ENCODE measurements at regions not wholly inside any gene's neighbourhood (a gene's known extent, or its start where the extent isn't known, plus 50 kb on each side); places are given as distances from the start of the nearest gene placed in this dataset.
"Not testable (repeated sequence)": the region's sequence is repeated elsewhere in the genome, so short reads cannot be mapped to it uniquely, and the experiment has no call there.

DNA sequence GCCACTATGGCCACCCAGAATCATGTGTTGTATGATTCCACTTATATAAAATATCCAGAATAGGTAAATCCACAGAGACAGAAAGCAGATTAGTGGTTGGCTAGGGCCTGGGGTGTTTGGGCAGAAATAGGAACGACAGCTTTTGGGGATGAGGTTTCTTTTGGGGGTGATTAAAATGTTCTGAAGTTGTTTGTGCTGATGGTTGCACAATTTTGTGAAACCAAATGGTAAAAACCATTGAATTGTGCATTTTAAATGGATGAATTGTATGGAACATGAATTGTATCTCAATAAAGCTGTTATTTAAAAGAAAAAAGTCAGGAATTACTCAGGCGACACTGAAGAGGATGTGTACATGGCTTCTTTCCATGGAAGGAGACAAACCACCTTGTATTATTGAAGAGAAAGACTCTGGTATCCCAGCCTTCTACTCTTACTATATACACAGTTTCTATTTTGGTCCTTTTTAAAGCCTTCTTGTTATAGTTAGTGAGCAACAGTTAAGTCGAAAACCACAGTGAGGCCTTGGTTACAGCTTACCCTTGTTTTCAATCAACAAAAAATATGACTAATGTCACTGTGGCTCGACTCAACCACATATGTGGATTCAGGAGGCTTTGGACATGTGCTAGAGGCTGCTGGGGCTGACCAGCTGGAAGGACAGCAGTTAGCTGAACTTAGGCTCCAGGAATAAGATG is 57.1 kb upstream of the KMT2E start:
- Mint-ChIP-seq H3K4me1 (peaks cover 22% of the 10 kb centered on the region), H3K4me3 (no peak overlapping the region), H3K27me3 (no peaks in the 10 kb centered on the region), H3K27ac (peak overlapping the region; percentile 81), H3K9me3 (no peaks in the 10 kb centered on the region), H3K36me3 (peaks cover 5% of the 10 kb centered on the region)
- peak; percentile 19 for DNase-seq

DNA sequence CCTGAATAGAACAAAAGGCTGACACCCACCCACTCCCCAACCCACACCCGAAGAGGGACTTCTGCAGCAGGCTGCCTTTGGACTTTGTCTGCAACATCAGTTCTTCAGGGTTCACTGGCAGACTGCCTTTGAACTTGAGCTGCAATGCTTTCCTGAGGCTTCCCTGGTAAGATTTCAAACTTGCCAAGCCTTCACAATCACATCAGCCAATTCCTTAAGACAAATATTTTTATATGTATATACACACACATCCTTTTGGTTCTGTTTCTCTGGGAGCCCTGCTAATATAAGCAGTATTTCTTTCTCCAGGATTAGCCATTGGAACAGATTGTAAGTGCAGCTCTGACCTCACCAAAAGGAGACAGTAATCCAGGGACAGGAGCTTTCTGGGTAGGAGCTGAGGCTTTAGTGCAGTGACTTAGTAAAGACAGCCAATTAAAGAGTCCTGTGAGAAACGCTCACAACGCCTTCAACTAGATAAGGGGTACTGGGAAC is 55.6 kb upstream of the KMT2E start:
- H3K27ac Mint-ChIP-seq = no peak overlapping the region
- H3K4me3 Mint-ChIP-seq = no peak overlapping the region
- no peaks in the 10 kb centered on the region for H3K27me3 Mint-ChIP-seq
- H3K9me3 Mint-ChIP-seq = no peaks in the 10 kb centered on the region
- DNase-seq = no peak
- H3K36me3 Mint-ChIP-seq = peaks cover 9% of the 10 kb centered on the region
- H3K4me1 Mint-ChIP-seq = peaks cover 27% of the 10 kb centered on the region

DNA sequence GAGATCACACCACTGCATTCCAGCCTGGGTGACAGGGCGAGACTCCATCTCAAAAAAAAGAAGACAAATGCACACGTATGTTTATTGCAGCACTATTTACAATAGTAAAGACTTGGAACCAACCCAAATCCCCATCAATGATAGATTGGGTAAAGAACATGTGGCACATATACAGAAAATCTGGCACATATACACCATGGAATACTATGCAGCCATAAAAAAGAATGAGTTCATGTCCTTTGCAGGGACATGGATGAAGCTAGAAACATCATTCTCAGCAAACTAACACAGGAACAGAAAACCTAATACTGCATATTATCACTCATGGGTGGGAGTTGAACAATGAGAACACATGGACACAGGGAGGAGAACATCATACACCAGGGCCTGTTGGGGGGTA is 54.5 kb upstream of the KMT2E start:
- peaks cover 17% of the 10 kb centered on the region for H3K36me3 Mint-ChIP-seq
- not testable (repeated sequence) for H3K27me3 Mint-ChIP-seq, H3K9me3 Mint-ChIP-seq, DNase-seq, H3K4me3 Mint-ChIP-seq, H3K27ac Mint-ChIP-seq
- H3K4me1 Mint-ChIP-seq = peaks cover 27% of the 10 kb centered on the region

- Mint-ChIP-seq H3K36me3 (peaks cover 15% of the 10 kb centered on the region), H3K27ac (no peak overlapping the region), H3K9me3 (no peaks in the 10 kb centered on the region), H3K27me3 (no peaks in the 10 kb centered on the region), H3K4me1 (peaks cover 22% of the 10 kb centered on the region), H3K4me3 (no peak overlapping the region)
- DNase-seq = no peak
These were observed 53.1 kb upstream of the KMT2E start for GRCh38 chr7:104960741-104961448.

GRCh38 chr7:104961821-104962220 is 52.2 kb upstream of the KMT2E start:
- H3K36me3 Mint-ChIP-seq = peaks cover 15% of the 10 kb centered on the region
- H3K27me3 Mint-ChIP-seq = no peaks in the 10 kb centered on the region
- peaks cover 13% of the 10 kb centered on the region for H3K4me1 Mint-ChIP-seq
- H3K4me3 Mint-ChIP-seq = no peak overlapping the region
- no peak overlapping the region for H3K27ac Mint-ChIP-seq
- no peak for DNase-seq
- H3K9me3 Mint-ChIP-seq = no peaks in the 10 kb centered on the region

DNA sequence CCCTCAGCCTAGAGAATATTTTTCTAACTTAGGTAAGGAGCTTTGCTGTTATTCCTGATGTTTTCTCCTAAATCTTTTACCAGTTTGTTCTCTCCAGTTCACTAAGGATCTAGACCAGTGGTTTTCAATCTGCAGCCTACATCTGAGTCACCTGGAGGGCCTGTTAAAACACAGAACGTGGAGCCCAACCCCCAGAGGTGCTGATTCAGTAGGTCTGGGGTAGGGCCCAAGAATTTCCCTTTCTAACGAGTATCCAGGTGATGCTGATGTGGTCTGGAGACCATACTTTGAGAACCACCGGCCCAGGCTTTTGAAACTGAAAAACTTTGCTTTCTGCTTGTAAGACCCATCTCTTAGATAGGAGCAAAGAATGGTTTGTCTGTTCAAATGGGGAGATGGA is 51.2 kb upstream of the KMT2E start:
- H3K27ac Mint-ChIP-seq = no peak overlapping the region

GRCh38 chr7:104963378-104963990 is 50.5 kb upstream of the KMT2E start:
- Mint-ChIP-seq H3K27ac (no peak overlapping the region), H3K4me1 (peaks cover 4% of the 10 kb centered on the region), H3K9me3 (no peaks in the 10 kb centered on the region), H3K4me3 (no peak overlapping the region), H3K36me3 (peaks cover 15% of the 10 kb centered on the region), H3K27me3 (no peaks in the 10 kb centered on the region)
- no peak for DNase-seq

More for the DNA sequence above, 51.2 kb upstream of the KMT2E start:
- no peak for DNase-seq
- H3K36me3 Mint-ChIP-seq = peaks cover 15% of the 10 kb centered on the region
- H3K4me1 Mint-ChIP-seq = peaks cover 4% of the 10 kb centered on the region
- no peak overlapping the region for H3K4me3 Mint-ChIP-seq
- H3K27me3 Mint-ChIP-seq = no peaks in the 10 kb centered on the region
- no peaks in the 10 kb centered on the region for H3K9me3 Mint-ChIP-seq

DNA sequence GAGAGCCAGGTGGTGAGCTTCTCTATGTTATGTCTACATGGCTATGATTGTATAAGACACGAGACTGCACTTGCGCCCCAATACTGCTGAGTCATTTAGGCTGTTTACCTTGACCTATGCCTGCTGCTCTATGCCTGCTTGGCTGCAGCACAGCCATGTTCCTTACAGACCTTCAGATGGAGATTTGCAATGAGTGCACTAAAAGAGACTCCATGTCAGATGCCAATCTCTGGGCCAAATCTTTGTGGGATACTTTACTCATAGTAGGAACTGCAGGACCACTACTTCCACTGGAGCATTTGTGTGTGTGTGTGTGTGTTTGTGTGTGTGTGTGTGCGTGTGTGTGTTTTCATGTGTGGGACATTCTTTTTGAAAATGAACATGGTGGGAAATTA is 50.0 kb upstream of the KMT2E start:
- Mint-ChIP-seq H3K27me3 (no peaks in the 10 kb centered on the region), H3K4me3 (no peak overlapping the region), H3K4me1 (peaks cover 4% of the 10 kb centered on the region), H3K36me3 (peaks cover 12% of the 10 kb centered on the region), H3K9me3 (no peaks in the 10 kb centered on the region), H3K27ac (no peak overlapping the region)
- no peak for DNase-seq
